GM12864 (cell line): ENCODE measurements at regions not wholly inside any gene's neighbourhood (a gene's known extent, or its start where the extent isn't known, plus 50 kb on each side); places are given as distances from the start of the nearest gene placed in this dataset.

Source experiments
- DNase-seq: peaks from one replicate; pipeline ENCODE4 v3.0.0-alpha.2; 2011; ENCODE audit warnings: low read depth
- H3K4me3 ChIP-seq: 2 replicates; pipeline ENCODE4 v1.5.1; 2011; ENCODE audit warnings: mild to moderate bottlenecking, low read depth, low read length, control low read depth
- CTCF ChIP-seq: IDR thresholded peaks from 2 replicates; pipeline ENCODE4 v1.5.1; 2011; ENCODE audit warnings: low read depth, mild to moderate bottlenecking, moderate library complexity, low read length, control low read depth, inconsistent platforms; ENCODE audit errors: missing control alignments

- no peak for TF ChIP-seq CTCF
- no peak for DNase-seq
- H3K4me3 ChIP-seq, result no peak overlapping the region
Observed at GRCh38 chr6:170232186-170233002, 58.5 kb downstream of the DLL1 start.

DNA sequence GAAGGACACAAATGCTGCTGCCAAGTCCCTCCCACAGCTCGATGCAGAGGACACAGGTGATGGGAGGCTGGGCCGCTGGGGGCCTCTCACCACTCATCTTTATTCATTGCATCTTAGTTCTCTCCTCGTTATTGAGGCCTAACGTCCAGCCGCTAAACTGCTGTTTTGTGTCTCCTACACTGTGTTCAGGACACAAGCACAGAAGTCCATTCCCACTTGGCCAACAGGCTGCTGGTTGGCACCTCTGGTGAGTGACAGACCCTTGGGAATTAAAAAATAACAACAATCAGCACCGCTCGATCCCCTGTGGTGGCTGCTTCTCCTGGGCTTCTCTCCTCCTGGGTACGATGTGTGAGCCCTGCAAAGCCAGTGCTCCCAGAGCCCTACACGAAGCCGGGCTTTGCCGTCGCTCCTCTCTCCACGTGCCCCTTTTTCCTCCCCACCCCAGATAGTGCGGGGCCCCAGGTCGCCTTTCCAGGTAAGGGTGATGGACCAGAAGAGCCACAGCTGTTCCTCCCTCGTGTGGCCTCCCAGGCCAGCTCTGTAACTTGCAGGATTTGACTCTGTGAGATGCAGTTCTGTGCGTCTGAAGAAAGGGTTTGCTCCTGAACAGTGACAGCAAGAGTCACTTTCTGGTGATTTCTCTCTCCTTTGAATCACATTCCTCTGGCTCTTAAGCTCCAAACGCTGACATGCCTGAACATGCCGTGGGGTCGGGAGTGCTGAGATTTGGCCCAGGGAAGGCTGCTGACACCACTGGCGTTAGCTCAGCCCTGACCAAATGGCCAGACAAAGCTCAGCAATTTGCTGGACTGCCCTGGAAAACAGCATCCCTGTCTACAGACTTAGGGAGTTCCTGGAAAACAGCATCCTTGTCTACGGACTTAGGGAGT lies 59.3 kb downstream of the DLL1 start:
- DNase-seq, result no peak
- H3K4me3 ChIP-seq, result no peak overlapping the region
- TF ChIP-seq CTCF, result no peak

DNA sequence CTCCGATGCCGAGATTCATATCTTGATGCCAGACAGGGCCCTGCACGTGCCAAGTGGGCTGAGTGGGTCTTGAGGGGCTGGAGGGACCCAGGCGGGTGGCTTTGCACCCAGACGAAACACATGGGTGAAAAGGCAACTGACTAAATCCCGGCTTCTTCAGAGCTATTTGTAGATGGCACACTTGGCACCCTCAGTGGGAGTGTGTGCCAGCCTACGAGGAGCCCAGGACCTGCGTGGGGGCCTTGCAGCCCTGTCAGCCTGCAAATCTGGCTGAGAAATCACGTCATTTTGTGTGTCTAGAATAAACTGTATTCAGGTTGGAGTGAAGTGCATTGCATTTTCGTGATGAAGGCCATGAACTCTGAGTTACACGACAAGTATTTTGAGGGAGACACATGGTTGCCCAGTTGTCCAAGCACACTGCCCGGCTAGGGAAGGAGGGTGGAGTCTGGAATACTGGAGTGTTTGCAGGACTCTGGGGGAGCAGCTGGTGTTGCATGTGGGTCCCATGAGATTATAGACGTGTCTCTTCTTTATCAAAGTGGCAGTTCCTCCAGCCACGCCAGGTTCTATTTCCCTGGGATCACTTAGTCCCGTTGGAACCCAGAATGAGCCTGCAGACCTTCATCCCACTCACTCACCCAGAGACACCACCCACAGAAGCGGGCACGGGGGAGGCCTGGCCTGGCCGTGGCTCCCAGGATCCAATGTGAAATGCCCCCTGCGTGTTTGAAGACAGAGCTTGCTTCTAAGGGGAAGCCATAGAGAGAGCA lies 60.2 kb downstream of the DLL1 start:
- no peak overlapping the region for H3K4me3 ChIP-seq
- TF ChIP-seq CTCF, result no peak
- DNase-seq, result no peak

GRCh38 chr6:170229851-170230519 lies 60.9 kb downstream of the DLL1 start:
- no peak for TF ChIP-seq CTCF
- H3K4me3 ChIP-seq, result no peak overlapping the region
- no peak for DNase-seq

DNA sequence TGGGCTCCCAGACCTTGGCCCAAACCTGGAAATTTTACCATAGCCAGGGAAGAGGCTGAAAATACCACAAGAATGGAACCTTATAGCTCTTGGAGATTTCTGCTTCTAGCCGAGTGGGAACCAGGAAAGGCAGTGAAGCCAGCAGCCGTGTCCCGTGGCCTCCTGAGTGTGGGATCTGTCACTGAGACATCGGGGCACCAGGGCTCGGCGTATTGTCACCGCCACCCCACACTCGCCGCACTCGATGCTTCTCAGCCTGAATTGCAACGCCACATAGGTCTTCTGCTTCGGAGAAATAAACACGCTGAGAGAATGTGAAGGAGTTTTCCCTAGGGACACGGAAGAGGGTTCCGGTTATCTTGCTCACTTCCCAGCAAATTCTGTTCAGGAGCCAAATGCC lies 61.5 kb downstream of the DLL1 start:
- no peak overlapping the region for H3K4me3 ChIP-seq
- TF ChIP-seq CTCF, result no peak
- no peak for DNase-seq

DNA sequence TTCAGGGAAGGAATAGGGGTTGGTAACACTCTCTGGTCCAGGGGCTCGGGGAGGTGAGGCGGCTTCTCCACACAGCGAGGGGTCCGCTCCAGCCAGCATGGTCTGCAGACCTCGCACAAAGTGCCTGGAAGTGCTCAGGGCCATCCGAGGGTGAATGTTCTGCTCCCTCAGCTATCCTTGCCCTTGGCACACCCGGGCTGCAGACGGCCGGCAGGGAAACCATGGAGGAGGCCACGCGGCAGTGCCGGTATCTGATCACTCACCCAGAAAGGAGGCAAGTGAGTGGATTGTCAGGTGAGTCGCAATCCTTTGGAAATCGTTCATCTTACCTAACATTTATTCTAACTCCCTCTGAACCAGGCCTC lies 62.0 kb downstream of the DLL1 start:
- no peak for DNase-seq
- TF ChIP-seq CTCF, result no peak

More for the DNA sequence above, 62.0 kb downstream of the DLL1 start:
- H3K4me3 ChIP-seq, result no peak overlapping the region
